HepG2 (cell line): ENCODE measurements at regions not wholly inside any gene's neighbourhood (a gene's known extent, or its start where the extent isn't known, plus 50 kb on each side); places are given as distances from the start of the nearest gene placed in this dataset.
"Not testable (repeated sequence)": the region's sequence is repeated elsewhere in the genome, so short reads cannot be mapped to it uniquely, and the experiment has no call there.

ENCODE experiments used
- ATAC-seq: fragments of 200-7000 bp; cut with Tn5 transposase; 3 replicates; pipeline ENCODE4 v1.9.1; 2020; ENCODE audit warnings: mild to moderate bottlenecking, moderate library complexity
- BruUV-seq: library from RNA; stranded (reverse); fragments of 400-500 nt; replicated peaks from 2 replicates; lab custom pipeline; 2021; lab: Mats Ljungman, UMichigan
- CTCF ChIA-PET: fragments of 300-600 bp; formaldehyde crosslinking; extraction: SDS; loops from one replicate; lab custom pipeline; 2021; ENCODE audit warnings: low total read pairs, inconsistent platforms, low intra/inter-chr PET ratio; lab: Yijun Ruan, JAX
- POLR2A ChIA-PET: fragments of 350-600 bp; sonication (Branson Sonifier 250); formaldehyde crosslinking; loops from one replicate; lab custom pipeline; 2020; ENCODE audit warnings: antibody characterized with exemption, inconsistent platforms; lab: Yijun Ruan, JAX
- DNase-seq: peaks from one replicate; pipeline ENCODE4 v3.0.0-alpha.2; 2015; ENCODE audit warnings: low spot score
- FAIRE-seq: peaks from 3 replicates; lab custom pipeline; 2011; peaks lifted over from hg19 to GRCh38; lab: Jason Lieb, UNC
- H2AFZ ChIP-seq: one replicate; pipeline ENCODE4 v1.6.1; 2011; ENCODE audit warnings: low read length, inconsistent platforms
- H3K27ac ChIP-seq: fragments of 300-600 bp; 3 replicates; pipeline ENCODE4 v1.8.0; 2011; ENCODE audit warnings: mixed run types, mild to moderate bottlenecking, mixed read lengths, low read length, inconsistent platforms; ENCODE audit not compliant: insufficient read depth; ENCODE audit errors: extremely low read length
- H3K27me3 ChIP-seq, 2 experiments: fragments of 200-600 bp in 1 of 2; 2 replicates in 1 of 2; 3 replicates in 1 of 2; pipeline versions ENCODE4 v1.6.0 to v1.8.0; 2011; ENCODE audit warnings: low read length in 2 of 2, mild to moderate bottlenecking in 2 of 2, moderate library complexity in 2 of 2, inconsistent platforms in 1 of 2; ENCODE audit not compliant: insufficient read depth in 2 of 2, control insufficient read depth in 1 of 2
- H3K36me3 ChIP-seq, 2 experiments: fragments of 200-600 bp in 1 of 2; replicated peaks in 1 of 2; 2 replicates in 1 of 2; 3 replicates in 1 of 2; pipeline versions ENCODE4 v1.5.1 to v1.8.0; 2011; ENCODE audit warnings: low read length in 2 of 2, inconsistent platforms in 1 of 2; ENCODE audit not compliant: insufficient read depth in 2 of 2, control insufficient read depth in 1 of 2
- H3K4me1 ChIP-seq: 2 replicates; pipeline ENCODE4 v1.5.1; 2012; ENCODE audit warnings: low read length, inconsistent platforms; ENCODE audit not compliant: insufficient read depth
- H3K4me2 ChIP-seq: 2 replicates; pipeline ENCODE4 v1.6.0; 2011; ENCODE audit warnings: low read depth, low read length, inconsistent platforms
- H3K4me3 ChIP-seq, 3 experiments: fragments of 200-600 bp in 1 of 3; sonication (generic), shearing (Covaris generic) in 1 of 3; replicated peaks in 1 of 3; 2 replicates each; pipeline ENCODE4 v1.5.1; 2011 to 2016; ENCODE audit warnings: low read length in 3 of 3, inconsistent platforms in 2 of 3, low read depth in 2 of 3, mild to moderate bottlenecking in 2 of 3, control low read depth in 1 of 3, mixed read lengths in 1 of 3; ENCODE audit not compliant: insufficient read depth in 1 of 3
- H3K79me2 ChIP-seq: one replicate; pipeline ENCODE4 v1.6.1; 2011; ENCODE audit warnings: low read length, inconsistent platforms; ENCODE audit not compliant: insufficient read depth
- H3K9ac ChIP-seq: 2 replicates; pipeline ENCODE4 v1.6.0; 2011; ENCODE audit warnings: mild to moderate bottlenecking, low read depth, low read length, inconsistent platforms; ENCODE audit not compliant: insufficient read depth
- H3K9me3 ChIP-seq: 2 replicates; pipeline ENCODE4 v1.5.1; 2012; ENCODE audit warnings: mild to moderate bottlenecking, low read length
- H4K20me1 ChIP-seq: 2 replicates; pipeline ENCODE4 v1.6.0; 2011; ENCODE audit warnings: inconsistent platforms, mild to moderate bottlenecking, low read length, moderate library complexity; ENCODE audit not compliant: insufficient read depth
- CHD2 ChIP-seq: IDR thresholded peaks from 2 replicates; pipeline ENCODE4 v1.6.1; 2011; ENCODE audit warnings: low read depth, low read length, improper control_type of control experiment
- IKZF5 ChIP-seq: IDR thresholded peaks from 2 replicates; pipeline ENCODE4 v1.6.1; 2018; ENCODE audit warnings: missing genetic modification reagents, mild to moderate bottlenecking, missing compliant biosample characterization
- ISL2 ChIP-seq: sonication (generic); formaldehyde crosslinking; IDR thresholded peaks from 2 replicates; pipeline ENCODE4 v1.5.0; 2020; ENCODE audit warnings: missing genetic modification reagents
- NR1H2 ChIP-seq: sonication (generic); formaldehyde crosslinking; IDR thresholded peaks from 2 replicates; pipeline ENCODE4 v1.8.1; 2022; ENCODE audit warnings: low read depth, missing genetic modification reagents, borderline replicate concordance
- PITX1 ChIP-seq: sonication (generic); formaldehyde crosslinking; IDR thresholded peaks from 2 replicates; pipeline ENCODE4 v1.5.1; 2020; ENCODE audit warnings: mild to moderate bottlenecking, missing genetic modification reagents
- ZBTB2 ChIP-seq: sonication (generic); formaldehyde crosslinking; IDR thresholded peaks from 2 replicates; pipeline ENCODE4 v1.8.0; 2022; ENCODE audit warnings: low read depth, missing genetic modification reagents
- ZBTB8A ChIP-seq: sonication (generic); formaldehyde crosslinking; IDR thresholded peaks from 2 replicates; pipeline ENCODE4 v1.4.0; 2020; ENCODE audit warnings: mild to moderate bottlenecking, low read depth, missing genetic modification reagents, borderline replicate concordance
- ZNF746 ChIP-seq: sonication (generic); formaldehyde crosslinking; IDR thresholded peaks from 2 replicates; pipeline ENCODE4 v1.8.0; 2022; ENCODE audit warnings: mild to moderate bottlenecking, missing genetic modification reagents
- ZNF776 ChIP-seq: sonication (generic); formaldehyde crosslinking; IDR thresholded peaks from 2 replicates; pipeline ENCODE4 v1.4.0; 2020; ENCODE audit warnings: mild to moderate bottlenecking, missing genetic modification reagents
- WGBS: methylation state at CpG from one replicate; pipeline ENCODE4 v1.1.6; 2017; ENCODE audit warnings: low lambda C conversion rate; 5-methylcytosine and 5-hydroxymethylcytosine counted together
- in situ Hi-C: cut with HindIII; loops from 2 replicates; pipeline ENCODE4 v1.10.0; 2017; ENCODE audit warnings: low pct_unique_long_range_greater_than_20kb; ENCODE audit not compliant: extremely low pct_ligation_motif_present
- intact Hi-C: fragments of 100-400 bp; cut with micrococcal nuclease; formaldehyde crosslinking; loops from one replicate; pipeline ENCODE4 v1.10.0; 2022; ENCODE audit not compliant: unreplicated experiment
- TF ChIP-seq, protein P1 (sequence below): sonication (generic); formaldehyde crosslinking; IDR thresholded peaks from 2 replicates; pipeline ENCODE4 v1.5.1; 2020; ENCODE audit warnings: mild to moderate bottlenecking, missing genetic modification reagents, borderline replicate concordance

DNA sequence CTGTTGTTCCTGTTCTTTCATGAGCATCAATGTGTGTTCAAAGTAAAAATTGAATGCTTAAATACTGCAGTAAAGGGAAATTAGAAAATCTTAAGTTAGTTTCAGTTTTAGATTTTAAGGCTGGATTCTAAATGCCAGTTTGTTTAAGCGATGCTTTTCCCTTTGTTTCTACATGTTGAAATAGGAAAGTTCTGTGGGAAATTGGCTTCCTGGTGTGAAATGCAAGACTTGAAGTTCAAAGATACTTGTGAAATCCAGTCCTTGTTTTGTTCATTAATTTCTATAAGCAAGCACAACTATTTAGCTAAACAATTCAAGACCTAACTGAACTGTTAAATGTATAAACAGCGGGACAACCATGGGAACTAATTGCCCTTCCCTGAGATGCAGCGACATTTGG is 149.1 kb downstream of the LYPLAL1 start (continued):
- TF ChIP-seq IKZF5 (CRISPR knock-in tag) = no peak
- TF ChIP-seq NR1H2 = no peak
- no peak for TF ChIP-seq ZBTB2 (CRISPR knock-in tag)
- TF ChIP-seq ISL2 (CRISPR knock-in tag) = no peak
- no peak for TF ChIP-seq ZNF776 (CRISPR knock-in tag)
- TF ChIP-seq, protein P1, sequence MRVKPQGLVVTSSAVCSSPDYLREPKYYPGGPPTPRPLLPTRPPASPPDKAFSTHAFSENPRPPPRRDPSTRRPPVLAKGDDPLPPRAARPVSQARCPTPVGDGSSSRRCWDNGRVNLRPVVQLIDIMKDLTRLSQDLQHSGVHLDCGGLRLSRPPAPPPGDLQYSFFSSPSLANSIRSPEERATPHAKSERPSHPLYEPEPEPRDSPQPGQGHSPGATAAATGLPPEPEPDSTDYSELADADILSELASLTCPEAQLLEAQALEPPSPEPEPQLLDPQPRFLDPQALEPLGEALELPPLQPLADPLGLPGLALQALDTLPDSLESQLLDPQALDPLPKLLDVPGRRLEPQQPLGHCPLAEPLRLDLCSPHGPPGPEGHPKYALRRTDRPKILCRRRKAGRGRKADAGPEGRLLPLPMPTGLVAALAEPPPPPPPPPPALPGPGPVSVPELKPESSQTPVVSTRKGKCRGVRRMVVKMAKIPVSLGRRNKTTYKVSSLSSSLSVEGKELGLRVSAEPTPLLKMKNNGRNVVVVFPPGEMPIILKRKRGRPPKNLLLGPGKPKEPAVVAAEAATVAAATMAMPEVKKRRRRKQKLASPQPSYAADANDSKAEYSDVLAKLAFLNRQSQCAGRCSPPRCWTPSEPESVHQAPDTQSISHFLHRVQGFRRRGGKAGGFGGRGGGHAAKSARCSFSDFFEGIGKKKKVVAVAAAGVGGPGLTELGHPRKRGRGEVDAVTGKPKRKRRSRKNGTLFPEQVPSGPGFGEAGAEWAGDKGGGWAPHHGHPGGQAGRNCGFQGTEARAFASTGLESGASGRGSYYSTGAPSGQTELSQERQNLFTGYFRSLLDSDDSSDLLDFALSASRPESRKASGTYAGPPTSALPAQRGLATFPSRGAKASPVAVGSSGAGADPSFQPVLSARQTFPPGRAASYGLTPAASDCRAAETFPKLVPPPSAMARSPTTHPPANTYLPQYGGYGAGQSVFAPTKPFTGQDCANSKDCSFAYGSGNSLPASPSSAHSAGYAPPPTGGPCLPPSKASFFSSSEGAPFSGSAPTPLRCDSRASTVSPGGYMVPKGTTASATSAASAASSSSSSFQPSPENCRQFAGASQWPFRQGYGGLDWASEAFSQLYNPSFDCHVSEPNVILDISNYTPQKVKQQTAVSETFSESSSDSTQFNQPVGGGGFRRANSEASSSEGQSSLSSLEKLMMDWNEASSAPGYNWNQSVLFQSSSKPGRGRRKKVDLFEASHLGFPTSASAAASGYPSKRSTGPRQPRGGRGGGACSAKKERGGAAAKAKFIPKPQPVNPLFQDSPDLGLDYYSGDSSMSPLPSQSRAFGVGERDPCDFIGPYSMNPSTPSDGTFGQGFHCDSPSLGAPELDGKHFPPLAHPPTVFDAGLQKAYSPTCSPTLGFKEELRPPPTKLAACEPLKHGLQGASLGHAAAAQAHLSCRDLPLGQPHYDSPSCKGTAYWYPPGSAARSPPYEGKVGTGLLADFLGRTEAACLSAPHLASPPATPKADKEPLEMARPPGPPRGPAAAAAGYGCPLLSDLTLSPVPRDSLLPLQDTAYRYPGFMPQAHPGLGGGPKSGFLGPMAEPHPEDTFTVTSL (CRISPR knock-in tag) = no peak
- TF ChIP-seq ZNF746 = no peak
- no peak for TF ChIP-seq ZBTB8A (CRISPR knock-in tag)
- TF ChIP-seq CHD2 = no peak
- no peak for TF ChIP-seq PITX1 (CRISPR knock-in tag)

- H3K27ac ChIP-seq, H4K20me1 ChIP-seq, H3K9me3 ChIP-seq, H3K36me3 ChIP-seq, H3K4me3 ChIP-seq, ATAC-seq, H2AFZ ChIP-seq, BruUV-seq, H3K27me3 ChIP-seq, FAIRE-seq, intact Hi-C loops, POLR2A ChIA-PET, H3K4me2 ChIP-seq, DNase-seq, H3K79me2 ChIP-seq, CTCF ChIA-PET, H3K9ac ChIP-seq: not testable (repeated sequence)
- 85% methylated on average over 5 of the region's 5 CpGs for WGBS
- in situ Hi-C loops = loop anchor here (25.0 kb wide), 1 partner anchor 958 kb away; no protein-coding TSS in a partner anchor
- peaks cover 33% of the 10 kb centered on the region for H3K4me1 ChIP-seq
These were observed 146.9 kb downstream of the LYPLAL1 start for GRCh38 chr1:219320563-219320962.
